ENCODE measurements at regions not wholly inside any gene's neighbourhood (a gene's known extent, or its start where the extent isn't known, plus 50 kb on each side); places are given as distances from the start of the nearest gene placed in this dataset.

DNA sequence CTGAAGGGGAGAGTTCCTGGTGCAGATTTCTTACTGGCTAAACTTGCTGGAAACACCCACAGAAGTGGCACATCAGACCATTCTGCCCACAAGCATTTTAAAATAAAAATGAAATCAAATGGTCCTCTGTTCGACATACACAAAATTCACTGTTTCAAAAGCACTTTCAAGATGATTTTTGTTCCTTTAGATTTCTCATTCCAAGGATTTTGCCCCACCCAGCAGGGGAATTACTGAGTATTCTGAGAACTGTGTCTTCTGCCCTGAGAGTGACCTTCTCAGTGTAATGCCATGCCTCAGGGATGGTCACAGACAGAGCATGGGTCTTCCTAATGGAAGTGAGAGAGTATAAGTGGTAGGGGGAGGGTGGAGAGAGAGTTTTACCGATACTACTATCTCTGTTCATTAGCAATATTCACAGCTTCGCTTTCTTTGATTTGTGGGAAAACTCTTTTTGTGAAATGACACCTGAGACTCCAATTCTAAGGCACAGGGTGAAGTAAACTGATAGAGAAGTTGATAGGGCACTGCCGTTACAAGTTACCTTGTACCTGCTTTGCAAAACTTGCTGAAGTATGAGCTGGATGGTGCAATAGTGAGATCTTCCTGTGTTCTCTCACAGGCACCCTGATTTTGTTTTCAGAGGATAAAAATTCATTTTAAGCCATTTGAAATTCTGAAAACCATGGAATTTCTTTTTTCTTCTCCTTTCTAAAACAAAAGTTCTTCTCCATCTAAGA is 95.8 kb upstream of the CD180 start:
- Mint-ChIP-seq H3K9me3 (peaks cover 0 to 2% (median 0%) of the 10 kb centered on the region in 11 donors), H3K27ac (peak overlapping the region in 1 of 9 donors; percentile 27), H3K27me3 (peaks cover 0 to 5% (median 0%) of the 10 kb centered on the region in 5 donors), H3K36me3 (peaks cover 0 to 5% (median 0%) of the 10 kb centered on the region in 5 donors), H3K4me1 (peaks cover 0 to 3% (median 0%) of the 10 kb centered on the region in 7 donors), H3K4me3 (no peak overlapping the region)
- Histone ChIP-seq H3K27ac (ENCODE audit: low read depth, low read length) (no peak overlapping the region), H3K9me3 (ENCODE audit: control insufficient read depth in 2 of 3, low read length in 3 of 3) (no peaks in the 10 kb centered on the region), H3K36me3 (ENCODE audit: control insufficient read depth in 2 of 3, insufficient read depth in 3 of 3, low read length in 3 of 3) (no peaks in the 10 kb centered on the region), H3K27me3 (ENCODE audit: control insufficient read depth in 2 of 2, insufficient read depth in 2 of 2, low read length in 2 of 2) (no peaks in the 10 kb centered on the region), H3K4me1 (ENCODE audit: control insufficient read depth in 2 of 2, insufficient read depth in 2 of 2, low read length in 2 of 2) (no peaks in the 10 kb centered on the region), H3K4me3 (ENCODE audit: low read length) (no peak overlapping the region)
- POLR2A ChIA-PET: no interaction called here
- ATAC-seq (no peak), DNase-seq (no peak)
- CTCF ChIA-PET: interaction anchor here (0.6 kb wide), 1 partner anchor 955 kb away, joined by 7 read pairs; no protein-coding TSS in a partner anchor
- intact Hi-C loops (cut with micrococcal nuclease): no loop called here

DNA sequence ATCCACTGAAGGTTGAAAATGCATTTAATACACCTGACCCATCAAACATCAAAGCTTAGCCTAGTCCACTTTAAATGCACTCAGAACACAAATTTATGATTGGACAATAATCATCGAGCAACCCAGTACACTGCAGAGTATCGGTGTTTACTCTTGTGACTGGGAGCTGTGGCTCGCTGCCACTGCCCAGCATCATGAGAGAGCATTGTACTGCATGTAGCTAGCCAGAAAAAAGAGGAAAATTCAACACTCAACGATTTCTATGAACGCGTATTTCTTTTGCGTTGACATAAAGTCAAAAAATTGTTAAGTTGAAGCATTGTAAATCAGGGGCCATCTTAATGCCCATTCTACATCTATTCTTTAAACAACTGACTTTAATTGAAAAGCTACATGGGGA is 95.1 kb upstream of the CD180 start:
- Histone ChIP-seq H3K27ac (ENCODE audit: low read depth, low read length) (no peak overlapping the region), H3K9me3 (ENCODE audit: control insufficient read depth in 2 of 3, low read length in 3 of 3) (no peaks in the 10 kb centered on the region), H3K4me3 (ENCODE audit: low read length) (no peak overlapping the region), H3K4me1 (ENCODE audit: control insufficient read depth in 2 of 2, insufficient read depth in 2 of 2, low read length in 2 of 2) (no peaks in the 10 kb centered on the region), H3K36me3 (ENCODE audit: control insufficient read depth in 2 of 3, insufficient read depth in 3 of 3, low read length in 3 of 3) (no peaks in the 10 kb centered on the region), H3K27me3 (ENCODE audit: control insufficient read depth in 2 of 2, insufficient read depth in 2 of 2, low read length in 2 of 2) (no peaks in the 10 kb centered on the region)
- DNase-seq (no peak), ATAC-seq (no peak)
- ChIA-PET POLR2A (no interaction called here), CTCF (no interaction called here)
- Mint-ChIP-seq H3K4me1 (peaks cover 0 to 3% (median 0%) of the 10 kb centered on the region in 7 donors), H3K36me3 (peaks cover 0 to 5% (median 0%) of the 10 kb centered on the region in 5 donors), H3K4me3 (no peak overlapping the region), H3K27me3 (peaks cover 0 to 5% (median 3%) of the 10 kb centered on the region in 5 donors), H3K27ac (peak overlapping the region in 1 of 9 donors; percentile 62), H3K9me3 (peaks cover 0 to 2% (median 0%) of the 10 kb centered on the region in 11 donors)
- intact Hi-C loops (cut with micrococcal nuclease): no loop called here

DNA sequence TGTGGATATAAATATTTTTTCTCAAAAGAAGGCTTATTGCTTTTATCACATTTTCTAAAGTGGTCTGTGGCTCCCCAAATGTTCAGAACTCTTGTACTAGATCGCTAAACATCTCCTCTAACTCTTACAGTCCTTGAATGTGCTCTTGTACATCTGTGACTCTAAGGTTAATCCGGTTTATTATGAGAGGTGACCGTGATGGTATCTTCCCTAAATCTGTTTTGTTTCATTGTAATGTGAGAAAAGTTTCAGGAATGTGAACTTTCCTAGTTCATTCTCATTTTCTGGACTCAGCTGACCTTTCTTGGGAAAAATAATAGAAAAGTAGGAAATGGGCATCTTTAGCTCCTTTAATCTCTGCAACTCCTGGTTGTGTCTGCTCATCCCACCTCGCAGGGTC is 94.5 kb upstream of the CD180 start:
- peaks cover 0 to 3% (median 0%) of the 10 kb centered on the region in 7 donors for H3K4me1 Mint-ChIP-seq
- DNase-seq: no peak
- intact Hi-C loops (cut with micrococcal nuclease): no loop called here
- H3K9me3 Mint-ChIP-seq: peaks cover 0 to 2% (median 0%) of the 10 kb centered on the region in 11 donors
- H3K27ac Mint-ChIP-seq: no peak overlapping the region
- ATAC-seq: no peak
- Histone ChIP-seq H3K36me3 (ENCODE audit: control insufficient read depth in 2 of 3, insufficient read depth in 3 of 3, low read length in 3 of 3) (no peaks in the 10 kb centered on the region), H3K4me3 (ENCODE audit: low read length) (no peak overlapping the region), H3K4me1 (ENCODE audit: control insufficient read depth in 2 of 2, insufficient read depth in 2 of 2, low read length in 2 of 2) (no peaks in the 10 kb centered on the region), H3K27ac (ENCODE audit: low read depth, low read length) (no peak overlapping the region), H3K27me3 (ENCODE audit: control insufficient read depth in 2 of 2, insufficient read depth in 2 of 2, low read length in 2 of 2) (no peaks in the 10 kb centered on the region), H3K9me3 (ENCODE audit: control insufficient read depth in 2 of 3, low read length in 3 of 3) (no peaks in the 10 kb centered on the region)
- H3K36me3 Mint-ChIP-seq: peaks cover 0 to 5% (median 0%) of the 10 kb centered on the region in 5 donors
- POLR2A ChIA-PET: no interaction called here
- no peak overlapping the region for H3K4me3 Mint-ChIP-seq
- H3K27me3 Mint-ChIP-seq: peaks cover 0 to 4% (median 2%) of the 10 kb centered on the region in 5 donors
- CTCF ChIA-PET: no interaction called here

- Histone ChIP-seq H3K4me3 (ENCODE audit: low read length) (no peak overlapping the region), H3K4me1 (ENCODE audit: control insufficient read depth in 2 of 2, insufficient read depth in 2 of 2, low read length in 2 of 2) (no peaks in the 10 kb centered on the region), H3K36me3 (ENCODE audit: control insufficient read depth in 2 of 3, insufficient read depth in 3 of 3, low read length in 3 of 3) (no peaks in the 10 kb centered on the region), H3K27ac (ENCODE audit: low read depth, low read length) (no peak overlapping the region), H3K9me3 (ENCODE audit: control insufficient read depth in 2 of 3, low read length in 3 of 3) (no peaks in the 10 kb centered on the region), H3K27me3 (ENCODE audit: control insufficient read depth in 2 of 2, insufficient read depth in 2 of 2, low read length in 2 of 2) (no peaks in the 10 kb centered on the region)
- intact Hi-C loops (cut with micrococcal nuclease): no loop called here
- peaks cover 0 to 4% (median 0%) of the 10 kb centered on the region in 5 donors for H3K27me3 Mint-ChIP-seq
- H3K9me3 Mint-ChIP-seq: peaks cover 0 to 2% (median 0%) of the 10 kb centered on the region in 11 donors
- ChIA-PET POLR2A (no interaction called here), CTCF (no interaction called here)
- H3K36me3 Mint-ChIP-seq: peaks cover 0 to 5% (median 0%) of the 10 kb centered on the region in 5 donors
- no peak overlapping the region for H3K27ac Mint-ChIP-seq
- no peak for ATAC-seq
- no peak overlapping the region for H3K4me3 Mint-ChIP-seq
- no peak for DNase-seq
- H3K4me1 Mint-ChIP-seq: peaks cover 0 to 3% (median 0%) of the 10 kb centered on the region in 7 donors
Measured at GRCh38 chr5:67290655-67291054, 94.1 kb upstream of the CD180 start.

GRCh38 chr5:67289763-67290521 is 93.3 kb upstream of the CD180 start:
- H3K4me1 ChIP-seq (ENCODE audit: control insufficient read depth in 2 of 2, insufficient read depth in 2 of 2, low read length in 2 of 2): no peaks in the 10 kb centered on the region
- Mint-ChIP-seq H3K4me3 (no peak overlapping the region), H3K27ac (no peak overlapping the region), H3K4me1 (peaks cover 0 to 3% (median 0%) of the 10 kb centered on the region in 7 donors), H3K36me3 (peaks cover 0 to 5% (median 0%) of the 10 kb centered on the region in 5 donors), H3K9me3 (peaks cover 0 to 2% (median 0%) of the 10 kb centered on the region in 11 donors), H3K27me3 (peaks cover 0 to 3% (median 0%) of the 10 kb centered on the region in 5 donors)
- no peaks in the 10 kb centered on the region for H3K9me3 ChIP-seq (ENCODE audit: control insufficient read depth in 2 of 3, low read length in 3 of 3)
- H3K36me3 ChIP-seq (ENCODE audit: control insufficient read depth in 2 of 3, insufficient read depth in 3 of 3, low read length in 3 of 3): no peaks in the 10 kb centered on the region
- intact Hi-C loops (cut with micrococcal nuclease): no loop called here
- H3K4me3 ChIP-seq (ENCODE audit: low read length): no peak overlapping the region
- no peak overlapping the region for H3K27ac ChIP-seq (ENCODE audit: low read depth, low read length)
- no peaks in the 10 kb centered on the region for H3K27me3 ChIP-seq (ENCODE audit: control insufficient read depth in 2 of 2, insufficient read depth in 2 of 2, low read length in 2 of 2)
- no peak for ATAC-seq
- no peak for DNase-seq
- POLR2A ChIA-PET: no interaction called here
- CTCF ChIA-PET: no interaction called here

GRCh38 chr5:67287510-67288268 is 91.1 kb upstream of the CD180 start:
- Histone ChIP-seq H3K9me3 (ENCODE audit: control insufficient read depth in 2 of 3, low read length in 3 of 3) (no peaks in the 10 kb centered on the region), H3K27me3 (ENCODE audit: control insufficient read depth in 2 of 2, insufficient read depth in 2 of 2, low read length in 2 of 2) (no peaks in the 10 kb centered on the region), H3K4me1 (ENCODE audit: control insufficient read depth in 2 of 2, insufficient read depth in 2 of 2, low read length in 2 of 2) (no peaks in the 10 kb centered on the region), H3K36me3 (ENCODE audit: control insufficient read depth in 2 of 3, insufficient read depth in 3 of 3, low read length in 3 of 3) (no peaks in the 10 kb centered on the region), H3K27ac (ENCODE audit: low read depth, low read length) (no peak overlapping the region), H3K4me3 (ENCODE audit: low read length) (no peak overlapping the region)
- CTCF ChIA-PET: no interaction called here
- Mint-ChIP-seq H3K9me3 (peaks cover 0 to 2% (median 0%) of the 10 kb centered on the region in 11 donors), H3K36me3 (peaks cover 0 to 5% (median 0%) of the 10 kb centered on the region in 5 donors), H3K4me1 (peaks cover 0 to 3% (median 0%) of the 10 kb centered on the region in 7 donors), H3K27me3 (peaks cover 0 to 3% (median 0%) of the 10 kb centered on the region in 5 donors), H3K4me3 (no peak overlapping the region), H3K27ac (no peak overlapping the region)
- no peak for ATAC-seq
- POLR2A ChIA-PET: no interaction called here
- no peak for DNase-seq
- intact Hi-C loops (cut with micrococcal nuclease): no loop called here
